NCI-H345 treated with DMSO at 0.1 percent for 48 hours (cell line): ENCODE measurements at regions not wholly inside any gene's neighbourhood (a gene's known extent, or its start where the extent isn't known, plus 50 kb on each side); places are given as distances from the start of the nearest gene placed in this dataset.
"Not testable (repeated sequence)": the region's sequence is repeated elsewhere in the genome, so short reads cannot be mapped to it uniquely, and the experiment has no call there.

ENCODE experiments used
- DNase-seq: peaks from one replicate; lab custom pipeline; 2025; ENCODE audit not compliant: unreplicated experiment; lab: John Stamatoyannopoulos, UW

DNA sequence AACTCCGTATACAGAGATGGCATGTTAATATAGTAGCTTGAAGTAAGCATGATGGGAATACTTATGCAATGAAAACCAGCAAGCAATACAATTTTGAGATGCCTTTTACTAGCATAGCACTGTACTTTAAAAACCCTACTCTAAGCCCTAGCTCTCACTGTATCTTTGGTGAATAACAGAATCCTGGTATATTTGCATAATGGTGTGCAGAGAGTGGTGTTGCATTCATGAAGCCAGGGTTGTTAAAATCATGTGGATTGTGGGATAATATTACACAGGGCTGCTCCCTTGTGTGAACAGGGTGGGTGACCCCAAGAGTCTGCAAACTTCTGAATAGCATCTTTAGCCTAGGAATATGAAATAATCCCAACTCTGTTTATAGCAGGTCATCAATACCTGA lies 105.2 kb upstream of the BMP2 start:
- no peak for DNase-seq

- no peak for DNase-seq
Observed at GRCh38 chr20:6660441-6660840, 107.0 kb upstream of the BMP2 start.

DNA sequence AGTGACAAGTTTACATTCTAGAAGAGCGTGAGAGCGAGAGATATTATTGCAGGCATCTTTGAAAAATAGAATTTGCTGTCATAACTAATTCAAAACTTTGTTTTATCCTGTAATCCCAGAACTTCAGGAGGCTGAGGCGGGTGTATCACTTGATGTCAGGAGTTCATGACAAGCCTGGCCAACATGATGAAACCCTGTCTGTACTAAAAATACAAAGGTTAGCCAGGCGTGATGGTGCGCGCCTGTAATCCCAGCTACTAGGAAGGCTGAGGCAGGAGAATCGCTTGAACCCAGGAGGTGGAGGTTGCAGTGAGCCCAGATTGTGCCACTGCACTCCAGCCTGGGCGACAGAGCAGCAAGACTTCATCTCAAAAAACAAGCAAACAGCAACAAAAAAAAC lies 108.6 kb upstream of the BMP2 start:
- not testable (repeated sequence) for DNase-seq

DNA sequence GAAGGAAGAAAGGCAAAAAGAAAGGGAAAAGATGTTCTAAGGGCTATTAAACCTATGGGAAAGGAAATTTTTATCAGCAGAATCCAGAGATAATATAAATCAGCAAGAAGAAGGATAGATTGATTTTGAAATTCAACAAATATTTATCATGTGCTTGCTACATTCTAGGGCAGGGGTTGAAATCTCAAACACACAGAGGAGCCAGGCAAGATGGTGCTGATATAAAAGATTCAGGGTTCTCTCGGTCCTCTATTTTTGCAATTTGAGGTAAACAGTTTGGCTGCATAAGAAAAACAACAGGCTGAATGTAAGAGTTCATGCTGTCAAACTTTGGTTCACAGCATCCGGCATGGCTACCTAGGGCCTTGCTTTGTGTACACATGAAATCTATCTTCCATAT lies 109.6 kb upstream of the BMP2 start:
- no peak for DNase-seq

DNA sequence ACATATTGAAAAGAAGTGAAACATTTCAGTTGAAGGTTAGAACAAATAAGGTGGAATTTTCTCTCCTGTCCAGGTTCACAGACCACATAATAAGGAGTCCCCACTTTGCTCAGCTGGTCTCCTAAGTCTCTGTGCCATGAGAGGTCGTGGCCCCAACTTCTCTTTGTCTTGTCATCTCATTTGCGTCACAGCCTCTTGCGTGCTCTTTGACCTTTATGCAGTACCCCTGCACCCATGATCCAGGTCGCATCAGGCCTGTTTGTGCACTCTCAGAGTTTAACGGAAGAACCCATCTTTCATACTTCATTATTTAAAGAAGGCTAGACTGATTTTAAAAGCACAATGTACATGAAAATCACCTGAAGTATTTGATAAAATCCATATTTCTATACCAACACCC lies 110.4 kb upstream of the BMP2 start:
- no peak for DNase-seq

- no peak for DNase-seq
Observed at GRCh38 chr20:6654513-6655252, 112.8 kb upstream of the BMP2 start.

GRCh38 chr20:6651561-6651960 lies 115.9 kb upstream of the BMP2 start:
- no peak for DNase-seq

DNA sequence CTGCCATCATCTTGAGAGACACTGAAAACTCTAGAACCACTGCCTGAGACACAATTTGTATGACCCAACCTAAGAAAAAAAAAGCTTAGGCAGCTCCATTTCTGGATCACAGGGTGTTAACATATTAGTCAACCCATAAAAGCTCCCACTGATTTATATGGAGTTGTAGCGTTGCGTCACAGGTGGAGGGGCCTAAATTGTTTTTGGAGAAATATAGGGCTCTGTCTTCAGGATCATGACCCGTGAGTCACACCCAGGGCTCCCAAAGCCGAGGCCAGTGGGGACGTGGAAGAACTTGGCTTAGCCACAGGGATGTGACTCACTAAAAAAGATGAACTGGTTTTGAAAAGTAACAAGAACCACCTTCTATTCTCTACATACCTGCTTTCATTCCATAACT lies 116.5 kb upstream of the BMP2 start:
- DNase-seq = no peak

DNA sequence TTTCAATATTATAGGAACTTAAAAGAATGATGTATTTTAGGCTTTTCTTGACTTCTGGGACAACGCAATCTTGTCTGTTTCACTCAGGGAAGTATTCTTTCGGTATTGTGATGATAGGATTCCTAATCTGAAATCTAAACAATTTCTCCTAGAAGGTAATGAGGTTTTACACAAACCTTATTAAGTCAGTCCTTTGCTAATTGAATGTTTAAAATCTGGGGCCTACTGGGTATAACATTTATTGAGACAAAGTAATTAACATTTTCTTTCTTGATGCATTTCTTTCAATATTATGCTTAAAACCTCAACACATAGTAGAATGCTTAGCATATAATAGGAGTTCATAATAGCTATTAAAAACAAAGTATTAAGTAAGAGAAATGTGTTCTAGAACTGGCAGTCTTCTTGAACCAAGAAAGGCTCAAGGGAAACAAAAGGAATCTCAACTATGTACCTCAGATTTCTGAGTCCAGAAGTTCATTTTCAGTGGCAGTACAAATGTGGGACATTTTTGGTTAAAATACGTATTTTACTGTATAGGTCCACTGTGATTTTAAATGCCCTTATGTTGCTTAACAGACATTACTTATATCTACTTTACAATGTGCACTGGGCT lies 121.4 kb upstream of the BMP2 start:
- no peak for DNase-seq

- DNase-seq = no peak
Observed at GRCh38 chr20:6644813-6645628, 122.5 kb upstream of the BMP2 start.

GRCh38 chr20:6641012-6641411 lies 126.5 kb upstream of the BMP2 start:
- no peak for DNase-seq

GRCh38 chr20:6637160-6637579 lies 130.3 kb upstream of the BMP2 start:
- no peak for DNase-seq

DNA sequence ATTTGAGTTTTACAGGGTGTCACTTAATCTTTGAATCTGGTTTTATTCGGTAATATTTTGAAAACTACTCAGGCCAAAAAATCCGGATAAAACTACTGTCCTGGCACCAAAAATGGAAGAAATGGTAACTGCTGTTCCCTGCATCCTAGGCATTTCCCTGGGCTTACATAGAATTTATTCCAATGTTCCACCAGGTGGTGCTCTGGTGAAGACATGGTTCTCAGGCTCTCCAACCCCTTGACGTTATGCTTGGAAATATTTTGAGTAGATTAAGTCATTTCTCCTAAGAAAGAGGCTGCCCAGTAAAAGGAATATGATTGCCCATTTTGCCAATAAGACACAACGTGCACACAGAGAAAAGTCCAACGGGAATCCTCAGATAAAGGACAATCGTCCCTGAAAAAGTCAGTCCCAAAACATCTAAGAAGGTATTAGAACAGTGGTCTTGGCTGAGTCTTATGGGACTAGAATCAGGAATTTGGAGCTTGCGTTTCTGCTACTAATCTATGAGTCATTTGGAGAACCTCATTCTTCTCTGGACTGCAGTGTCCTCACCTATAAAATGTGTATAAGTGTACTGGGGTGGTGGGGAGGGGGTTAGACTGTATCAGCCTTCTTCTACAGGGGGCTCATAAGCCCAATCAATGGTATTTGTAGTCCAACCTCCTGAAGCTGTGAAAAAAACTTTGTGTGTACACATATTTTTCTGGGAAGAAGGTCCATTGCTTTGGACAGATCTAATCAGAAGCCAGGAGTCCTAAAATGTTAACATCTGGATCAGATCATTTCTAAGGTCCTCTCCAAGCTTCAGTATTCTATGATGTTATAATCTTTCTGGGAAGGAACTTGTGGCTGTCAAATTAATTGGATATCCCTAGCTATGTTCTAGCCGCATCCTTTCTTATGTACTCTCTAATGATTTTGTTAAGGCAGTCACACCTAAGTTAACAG lies 131.0 kb upstream of the BMP2 start:
- peak; percentile 3 for DNase-seq

GRCh38 chr20:6635034-6635736 lies 132.3 kb upstream of the BMP2 start:
- no peak for DNase-seq

- no peak for DNase-seq
Observed at GRCh38 chr20:6632187-6632586, 135.3 kb upstream of the BMP2 start.

DNA sequence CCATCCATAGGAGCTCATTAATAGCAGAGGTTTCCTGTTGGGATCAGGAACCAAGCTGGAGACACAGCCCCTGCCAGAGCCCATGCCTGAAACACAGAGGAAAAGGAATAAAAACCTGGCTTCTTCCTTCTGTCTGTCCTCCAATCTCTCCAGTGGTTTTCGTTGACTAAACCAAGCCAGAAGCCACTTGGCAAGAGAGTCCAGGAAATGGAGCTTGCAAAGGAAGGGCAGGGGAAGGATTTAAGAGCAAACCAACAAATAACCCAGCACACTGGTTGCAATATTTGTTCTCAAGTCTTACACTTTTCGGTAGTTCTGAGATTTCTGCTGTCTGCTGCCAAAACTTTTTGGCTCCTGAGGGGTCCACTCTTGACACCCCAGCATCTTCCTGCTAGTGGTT lies 137.0 kb upstream of the BMP2 start:
- DNase-seq = no peak

DNA sequence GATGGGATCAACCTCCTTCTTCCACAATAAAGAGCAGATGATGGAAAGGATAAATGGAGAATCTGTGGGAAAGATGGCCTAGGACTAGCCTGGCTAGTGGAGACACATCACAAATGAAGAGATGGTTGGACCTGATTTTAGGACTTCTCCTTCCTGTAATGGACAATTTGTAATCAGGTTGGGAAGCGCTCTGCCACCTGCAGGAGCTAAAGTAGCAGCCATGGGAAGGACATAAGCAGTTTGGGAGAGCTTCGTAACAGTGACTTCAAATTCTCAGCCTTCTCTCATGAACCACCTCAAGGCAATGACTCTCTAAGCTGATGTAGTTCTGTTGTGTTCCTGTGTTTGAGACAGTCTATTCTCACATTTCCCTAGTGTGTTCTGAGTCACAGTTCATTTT lies 137.9 kb upstream of the BMP2 start:
- DNase-seq = no peak

DNA sequence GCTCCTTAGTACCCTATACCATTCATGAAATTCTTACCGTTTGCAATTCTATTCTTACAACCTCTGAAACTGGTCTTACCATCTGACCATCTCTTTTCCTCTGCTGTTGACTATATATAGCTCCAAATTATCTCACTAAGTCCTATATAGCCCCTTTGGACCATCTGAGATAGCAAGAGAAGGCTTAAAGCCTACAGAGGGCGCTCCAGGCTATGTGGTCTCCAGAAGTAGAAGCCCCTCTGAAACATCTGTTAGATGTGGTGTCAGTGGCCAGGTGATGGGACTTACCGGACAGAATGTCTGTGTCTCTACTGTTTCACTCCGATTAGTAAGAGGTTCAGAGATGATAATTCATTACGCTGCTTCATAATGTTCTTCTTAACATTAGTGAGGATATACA lies 140.7 kb upstream of the BMP2 start:
- DNase-seq = no peak

GRCh38 chr20:6623989-6624388 lies 143.5 kb upstream of the BMP2 start:
- DNase-seq = no peak

DNA sequence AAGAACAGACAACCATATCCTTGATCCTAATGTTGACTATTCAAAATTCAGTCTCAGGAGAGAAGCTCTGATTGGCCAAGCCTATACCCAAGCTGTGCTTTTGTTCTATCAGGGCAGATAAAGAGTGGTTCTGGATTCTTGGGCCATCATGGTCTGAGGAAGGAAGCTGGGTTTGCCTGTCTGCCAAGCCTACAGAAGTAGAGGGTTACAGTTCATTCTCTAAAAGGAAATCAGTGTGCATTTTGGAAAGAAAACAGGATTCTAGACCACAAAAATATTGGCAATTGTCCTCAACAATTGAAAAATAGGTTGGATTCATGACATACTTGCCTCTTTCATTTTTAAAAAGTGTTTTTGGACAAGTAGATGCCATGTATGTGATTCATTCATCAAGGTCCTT lies 145.4 kb upstream of the BMP2 start:
- no peak for DNase-seq
